GM12878 (cell line): ENCODE measurements at regions not wholly inside any gene's neighbourhood (a gene's known extent, or its start where the extent isn't known, plus 50 kb on each side); places are given as distances from the start of the nearest gene placed in this dataset.

Experiments used
- BMI1 ChIP-seq: fragments of 450-650 bp; IDR thresholded peaks from 2 replicates; pipeline ENCODE4 v1.6.1; 2016; ENCODE audit warnings: mild to moderate bottlenecking, moderate library complexity, borderline replicate concordance
- BRCA1 ChIP-seq: IDR thresholded peaks from 2 replicates; pipeline ENCODE4 v1.6.1; 2011; ENCODE audit warnings: low read depth, low read length, improper control_type of control experiment
- CHD4 ChIP-seq: fragments of 200-600 bp; sonication (generic); IDR thresholded peaks from 2 replicates; pipeline ENCODE4 v1.6.1; 2016; ENCODE audit warnings: mild to moderate bottlenecking
- POLR2A ChIP-seq: IDR thresholded peaks from 2 replicates; pipeline ENCODE4 v1.6.1; 2011; ENCODE audit warnings: low read depth, mild to moderate bottlenecking, low read length
- TAF1 ChIP-seq: IDR thresholded peaks from 2 replicates; pipeline ENCODE4 v1.6.1; 2011; ENCODE audit warnings: mild to moderate bottlenecking, low read depth, low read length, borderline replicate concordance
- TF ChIP-seq, protein P1 (sequence below), 3 experiments: IDR thresholded peaks in 2 of 3; conservative IDR thresholded peaks in 1 of 3; 2 replicates each; pipeline ENCODE4 v1.5.1; 2011; ENCODE audit warnings: low read depth in 3 of 3, low read length in 3 of 3, mild to moderate bottlenecking in 3 of 3, control low read depth in 2 of 3, moderate library complexity in 2 of 3, inconsistent platforms in 1 of 3, mixed read lengths in 1 of 3; ENCODE audit not compliant: control insufficient read depth in 2 of 3, insufficient read depth in 1 of 3; ENCODE audit errors: extremely low read depth in 1 of 3
- TF ChIP-seq, protein P2 (sequence below): fragments of 450-650 bp; IDR thresholded peaks from 2 replicates; pipeline ENCODE4 v1.6.1; 2017; ENCODE audit warnings: mild to moderate bottlenecking

DNA sequence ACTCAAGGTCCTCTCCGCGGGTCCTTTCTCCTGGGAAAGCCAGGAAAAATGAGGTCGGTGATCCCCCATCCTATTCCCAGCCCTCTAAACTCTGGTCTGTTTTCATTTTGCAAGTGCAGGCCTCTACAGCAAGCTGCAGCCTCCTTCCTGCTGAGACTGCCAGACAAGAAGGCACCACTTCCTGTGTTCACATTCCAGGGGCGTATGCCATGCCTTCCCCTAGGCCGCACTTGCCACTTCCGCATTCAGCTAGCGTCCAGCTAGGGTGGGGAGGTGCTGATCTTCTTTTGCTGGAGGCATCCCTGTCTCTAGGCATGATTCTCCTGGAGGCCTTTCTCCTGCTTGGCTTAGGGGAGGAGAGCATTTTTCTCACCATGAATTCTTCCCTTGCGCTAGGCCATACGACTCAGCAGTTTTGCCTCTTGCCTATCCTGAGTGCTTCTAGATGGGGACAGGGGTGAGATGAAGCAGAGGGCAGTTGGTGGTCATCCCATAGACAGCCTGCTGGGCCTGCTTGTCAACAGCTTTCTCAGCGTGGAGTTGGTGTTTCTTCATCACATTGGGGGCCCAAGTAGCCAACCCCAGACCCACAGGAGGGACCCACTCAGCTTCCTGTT lies 328.9 kb downstream of the RPS24 start:
- TF ChIP-seq, protein P1, sequence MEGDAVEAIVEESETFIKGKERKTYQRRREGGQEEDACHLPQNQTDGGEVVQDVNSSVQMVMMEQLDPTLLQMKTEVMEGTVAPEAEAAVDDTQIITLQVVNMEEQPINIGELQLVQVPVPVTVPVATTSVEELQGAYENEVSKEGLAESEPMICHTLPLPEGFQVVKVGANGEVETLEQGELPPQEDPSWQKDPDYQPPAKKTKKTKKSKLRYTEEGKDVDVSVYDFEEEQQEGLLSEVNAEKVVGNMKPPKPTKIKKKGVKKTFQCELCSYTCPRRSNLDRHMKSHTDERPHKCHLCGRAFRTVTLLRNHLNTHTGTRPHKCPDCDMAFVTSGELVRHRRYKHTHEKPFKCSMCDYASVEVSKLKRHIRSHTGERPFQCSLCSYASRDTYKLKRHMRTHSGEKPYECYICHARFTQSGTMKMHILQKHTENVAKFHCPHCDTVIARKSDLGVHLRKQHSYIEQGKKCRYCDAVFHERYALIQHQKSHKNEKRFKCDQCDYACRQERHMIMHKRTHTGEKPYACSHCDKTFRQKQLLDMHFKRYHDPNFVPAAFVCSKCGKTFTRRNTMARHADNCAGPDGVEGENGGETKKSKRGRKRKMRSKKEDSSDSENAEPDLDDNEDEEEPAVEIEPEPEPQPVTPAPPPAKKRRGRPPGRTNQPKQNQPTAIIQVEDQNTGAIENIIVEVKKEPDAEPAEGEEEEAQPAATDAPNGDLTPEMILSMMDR (IDR thresholded peaks at IDR 0.05 in 2 of 3, conservative IDR thresholded peaks at IDR 0.05 in 1 of 3; ENCODE audit: control insufficient read depth in 2 of 3, extremely low read depth in 1 of 3, insufficient read depth in 1 of 3, low read depth in 3 of 3, low read length in 3 of 3): no peak
- no peak for TF ChIP-seq BRCA1
- TF ChIP-seq, protein P2, sequence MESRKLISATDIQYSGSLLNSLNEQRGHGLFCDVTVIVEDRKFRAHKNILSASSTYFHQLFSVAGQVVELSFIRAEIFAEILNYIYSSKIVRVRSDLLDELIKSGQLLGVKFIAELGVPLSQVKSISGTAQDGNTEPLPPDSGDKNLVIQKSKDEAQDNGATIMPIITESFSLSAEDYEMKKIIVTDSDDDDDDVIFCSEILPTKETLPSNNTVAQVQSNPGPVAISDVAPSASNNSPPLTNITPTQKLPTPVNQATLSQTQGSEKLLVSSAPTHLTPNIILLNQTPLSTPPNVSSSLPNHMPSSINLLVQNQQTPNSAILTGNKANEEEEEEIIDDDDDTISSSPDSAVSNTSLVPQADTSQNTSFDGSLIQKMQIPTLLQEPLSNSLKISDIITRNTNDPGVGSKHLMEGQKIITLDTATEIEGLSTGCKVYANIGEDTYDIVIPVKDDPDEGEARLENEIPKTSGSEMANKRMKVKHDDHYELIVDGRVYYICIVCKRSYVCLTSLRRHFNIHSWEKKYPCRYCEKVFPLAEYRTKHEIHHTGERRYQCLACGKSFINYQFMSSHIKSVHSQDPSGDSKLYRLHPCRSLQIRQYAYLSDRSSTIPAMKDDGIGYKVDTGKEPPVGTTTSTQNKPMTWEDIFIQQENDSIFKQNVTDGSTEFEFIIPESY: no peak
- TF ChIP-seq CHD4: no peak
- no peak for TF ChIP-seq BMI1
- TF ChIP-seq POLR2A: no peak
- TF ChIP-seq TAF1: no peak
